ENCODE measurements at regions not wholly inside any gene's neighbourhood (a gene's known extent, or its start where the extent isn't known, plus 50 kb on each side); places are given as distances from the start of the nearest gene placed in this dataset.

DNA sequence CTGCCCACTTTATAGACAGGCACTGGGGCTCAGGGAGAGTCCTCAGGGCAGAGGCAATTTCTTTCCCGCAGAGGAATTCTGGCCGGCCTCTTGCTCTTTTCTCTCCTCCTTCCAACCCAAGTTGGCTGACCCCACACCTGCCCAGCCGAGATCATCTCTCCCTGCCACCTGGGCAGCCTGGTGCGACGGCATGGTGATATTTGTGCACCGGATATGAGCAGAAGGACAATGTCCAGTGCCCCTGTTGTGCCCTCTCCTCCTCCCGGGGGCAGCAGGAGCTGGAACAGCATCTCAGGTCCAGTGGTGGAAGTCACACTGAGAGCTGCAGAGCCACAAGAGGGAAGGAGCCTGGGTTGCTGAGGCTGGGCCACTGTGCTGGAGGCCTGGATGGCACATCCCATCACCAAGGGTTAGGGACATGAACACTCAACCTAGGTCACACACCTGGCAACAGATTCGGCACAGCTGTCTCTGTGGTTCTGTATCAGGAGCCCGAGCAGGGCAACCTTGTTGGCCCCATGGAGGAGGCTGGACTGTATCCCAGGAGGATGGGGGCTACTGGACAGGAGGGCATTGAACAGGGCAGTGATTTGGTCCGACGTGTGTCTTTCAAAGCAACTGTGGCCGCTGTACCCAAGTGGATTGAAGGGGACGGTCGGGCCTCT lies 57.7 kb upstream of the DIO3 start:
- no peak for TF ChIP-seq CTCF (conservative IDR thresholded peaks at IDR 0.05; ENCODE audit: low read depth)
- no peak overlapping the region for H3K27ac ChIP-seq
- no peak for DNase-seq (ENCODE audit: low spot score)
- CTCF ChIA-PET = no interaction called here
- POLR2A ChIA-PET (ENCODE audit: low non-redundant PET) = no interaction called here

DNA sequence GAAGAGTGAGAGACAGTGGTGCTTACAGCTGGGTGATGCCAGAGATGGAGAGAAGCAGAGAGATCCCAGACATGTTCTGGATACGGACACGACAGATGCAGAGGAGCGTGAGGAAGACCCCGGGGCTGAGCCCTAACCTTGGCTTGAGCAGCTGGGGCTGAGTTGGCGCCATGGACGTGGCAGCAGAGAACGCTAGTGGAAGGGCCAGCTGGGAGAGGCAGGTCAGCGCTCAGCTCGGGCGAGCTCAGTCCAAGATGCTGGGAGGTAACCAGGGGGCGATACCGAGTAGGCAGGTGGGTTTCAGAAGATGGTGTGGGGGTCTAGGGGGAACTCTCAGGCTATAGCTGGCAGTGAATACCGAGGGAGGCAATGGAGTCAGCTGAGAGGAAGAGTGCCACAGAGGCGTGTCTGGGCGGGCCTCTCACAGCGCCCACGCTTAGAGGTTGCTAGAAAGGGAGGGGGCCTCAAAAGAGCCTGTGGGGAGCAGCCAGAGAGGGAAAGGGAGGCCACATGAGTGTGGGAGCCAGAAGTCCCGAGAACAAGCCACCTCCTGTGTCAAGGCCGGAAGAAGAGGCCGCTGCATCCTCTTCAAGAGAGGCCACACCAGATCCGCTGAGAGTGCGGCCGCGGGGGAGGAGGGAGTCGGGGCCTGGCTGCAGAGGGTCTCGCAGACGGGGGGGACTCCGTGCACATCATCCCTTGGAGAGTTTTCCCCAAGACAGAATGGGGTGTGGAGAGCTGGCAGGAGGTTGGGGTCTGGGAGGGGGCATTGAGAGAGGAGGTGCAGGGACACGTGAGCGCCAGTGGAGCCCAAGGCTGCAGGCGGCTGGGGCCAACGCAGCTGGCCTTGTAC lies 57.0 kb upstream of the DIO3 start:
- ChIA-PET POLR2A (ENCODE audit: low non-redundant PET) (no interaction called here), CTCF (no interaction called here)
- no peak for DNase-seq (ENCODE audit: low spot score)
- H3K27ac ChIP-seq = no peak overlapping the region
- TF ChIP-seq CTCF (conservative IDR thresholded peaks at IDR 0.05; ENCODE audit: low read depth) = no peak

GRCh38 chr14:101505236-101505970 lies 55.9 kb upstream of the DIO3 start:
- CTCF ChIA-PET = no interaction called here
- H3K27ac ChIP-seq = no peak overlapping the region
- no peak for DNase-seq (ENCODE audit: low spot score)
- POLR2A ChIA-PET (ENCODE audit: low non-redundant PET) = no interaction called here
- no peak for TF ChIP-seq CTCF (conservative IDR thresholded peaks at IDR 0.05; ENCODE audit: low read depth)

DNA sequence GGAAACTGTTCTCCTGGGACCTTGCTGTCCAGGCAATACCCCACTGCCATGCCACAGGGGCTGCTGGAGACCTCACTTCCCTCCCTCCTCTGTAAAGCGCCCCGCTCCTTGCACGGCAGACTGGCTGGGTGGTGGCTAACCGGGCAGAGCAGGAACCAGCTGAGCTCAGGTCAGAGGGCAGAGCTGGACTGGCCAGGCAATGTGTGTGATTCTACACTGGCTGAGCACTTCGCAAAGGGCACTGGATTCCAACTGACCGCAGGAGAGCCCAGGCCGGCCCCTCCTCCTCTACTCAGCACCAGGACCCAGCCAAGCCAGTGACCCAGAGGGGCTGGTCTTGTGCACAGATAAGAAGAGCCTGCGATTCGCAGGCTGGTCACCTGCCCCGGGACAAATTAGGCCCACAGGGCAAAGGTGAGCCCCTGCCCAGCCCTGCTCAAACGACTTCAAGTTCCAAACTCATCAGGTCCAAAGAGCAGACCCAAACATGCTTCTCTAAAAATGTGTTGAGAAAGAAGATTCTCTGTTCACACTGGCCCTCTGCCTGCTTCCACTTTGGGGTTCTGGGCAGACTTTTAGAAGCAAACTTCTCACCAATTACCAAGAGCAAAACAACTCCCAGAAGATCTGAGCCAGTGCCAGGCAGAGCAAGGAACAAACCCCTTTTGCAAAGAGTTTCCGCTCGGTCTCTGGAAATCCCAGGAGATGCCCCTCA lies 54.9 kb upstream of the DIO3 start:
- no peak for TF ChIP-seq CTCF (conservative IDR thresholded peaks at IDR 0.05; ENCODE audit: low read depth)
- ChIA-PET POLR2A (ENCODE audit: low non-redundant PET) (no interaction called here), CTCF (no interaction called here)
- H3K27ac ChIP-seq = no peak overlapping the region
- no peak for DNase-seq (ENCODE audit: low spot score)

DNA sequence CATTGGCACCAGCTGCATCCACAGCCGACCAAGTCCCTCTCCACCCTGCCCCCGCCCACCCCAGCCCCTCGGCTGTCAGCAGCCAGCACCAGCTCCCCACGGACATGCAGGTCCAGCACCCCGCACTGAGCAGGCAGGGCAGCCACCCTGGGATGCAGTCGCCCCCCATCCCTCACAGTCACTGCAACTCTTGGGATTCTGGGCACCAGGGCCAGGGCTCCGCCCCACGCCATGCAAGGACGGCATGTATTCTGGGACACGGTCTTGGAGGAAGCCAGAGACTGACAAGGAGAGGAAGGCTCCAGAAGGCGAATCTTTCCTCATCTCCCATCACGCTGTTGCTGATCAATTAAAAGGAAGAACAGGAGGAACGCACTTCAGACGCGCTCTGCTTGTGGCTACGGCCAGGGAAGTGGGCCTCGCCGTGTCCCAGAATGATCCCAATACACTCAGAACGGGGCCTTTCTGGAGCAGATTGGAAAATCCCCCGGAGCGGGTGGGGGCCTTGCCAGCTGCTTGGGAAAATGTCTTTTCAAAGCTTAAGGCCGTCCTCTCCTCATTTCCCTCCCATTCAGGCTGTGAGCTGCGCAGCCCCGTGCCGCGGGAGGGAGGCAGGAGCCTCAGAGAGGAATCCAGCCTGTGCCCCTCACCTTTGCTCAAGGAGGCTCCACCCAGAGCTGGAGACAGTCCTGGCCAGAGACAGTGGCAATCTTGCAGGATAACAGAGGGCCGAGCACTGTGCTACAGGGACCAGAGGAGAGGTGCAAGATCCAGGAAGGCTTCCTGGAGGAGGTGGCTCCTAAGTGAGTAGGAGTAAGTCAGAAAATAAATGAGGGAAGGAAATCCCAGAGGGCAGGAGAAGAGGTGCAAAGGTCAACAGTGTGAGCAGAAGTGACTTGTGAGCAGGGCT lies 54.1 kb upstream of the DIO3 start:
- TF ChIP-seq CTCF (conservative IDR thresholded peaks at IDR 0.05; ENCODE audit: low read depth) = no peak
- ChIA-PET CTCF (no interaction called here), POLR2A (ENCODE audit: low non-redundant PET) (no interaction called here)
- DNase-seq (ENCODE audit: low spot score) = no peak
- no peak overlapping the region for H3K27ac ChIP-seq

Measured in RWPE1 (cell line).